CD4-positive, alpha-beta T cell treated with Interleukin-15 for 4 hours (primary cell): ENCODE measurements at regions not wholly inside any gene's neighbourhood (a gene's known extent, or its start where the extent isn't known, plus 50 kb on each side); places are given as distances from the start of the nearest gene placed in this dataset.
"Not testable (repeated sequence)": the region's sequence is repeated elsewhere in the genome, so short reads cannot be mapped to it uniquely, and the experiment has no call there.

Source experiments
- DNase-seq: peaks from one replicate; pipeline ENCODE4 v3.0.0-alpha.2; 2020; ENCODE audit warnings: low spot score

DNA sequence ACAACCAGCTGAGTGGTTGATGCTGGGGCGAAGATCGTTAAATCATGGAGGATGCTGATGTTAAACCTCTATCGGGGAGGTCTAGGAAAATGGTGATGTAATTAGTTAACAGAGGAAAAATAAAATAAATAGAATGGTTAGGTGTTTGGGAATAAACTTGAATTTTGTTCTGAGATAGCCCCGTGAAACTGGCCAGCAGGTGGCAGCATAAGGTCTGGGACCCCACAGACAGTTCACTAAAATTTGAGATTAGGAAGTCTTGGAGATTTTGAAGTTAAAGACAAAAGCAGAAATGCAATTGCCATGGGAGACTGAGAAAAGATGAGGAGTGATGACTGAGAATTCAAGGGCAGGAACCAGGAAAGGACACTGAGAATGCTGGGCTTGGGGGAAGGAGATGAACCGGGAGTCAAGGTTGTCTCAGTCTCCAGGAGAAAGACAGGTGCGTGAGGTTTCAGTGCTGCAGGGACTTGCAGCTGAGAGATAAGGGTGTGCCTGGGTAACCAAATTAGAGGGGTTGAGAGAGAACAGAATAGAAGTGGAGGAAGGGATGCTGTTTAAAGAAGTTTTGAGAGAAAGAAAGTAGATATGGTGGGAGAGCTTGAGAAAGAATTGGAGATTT, 248.0 kb downstream of the ZNF92 start:
- peak; percentile 16 for DNase-seq

DNA sequence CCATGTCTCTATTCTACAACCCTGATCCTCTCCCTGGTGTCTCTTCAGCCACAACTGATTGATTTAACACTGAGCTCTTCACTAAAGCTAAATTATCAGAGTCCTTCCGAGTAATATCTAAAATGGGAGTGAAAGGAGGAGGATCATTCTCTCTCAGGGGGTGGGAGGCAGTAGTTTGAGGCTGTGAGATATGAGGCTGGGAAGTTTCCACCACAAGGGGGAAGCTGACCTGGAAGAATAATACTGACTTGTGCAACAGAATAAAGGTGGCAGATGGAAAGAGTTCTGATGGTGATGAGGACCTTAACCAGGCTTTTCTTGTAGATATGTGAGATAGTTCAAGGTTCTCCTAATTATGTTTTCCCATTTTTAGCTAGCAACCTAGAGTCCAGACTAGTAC, 241.6 kb upstream of the VKORC1L1 start:
- DNase-seq, result not testable (repeated sequence)

DNA sequence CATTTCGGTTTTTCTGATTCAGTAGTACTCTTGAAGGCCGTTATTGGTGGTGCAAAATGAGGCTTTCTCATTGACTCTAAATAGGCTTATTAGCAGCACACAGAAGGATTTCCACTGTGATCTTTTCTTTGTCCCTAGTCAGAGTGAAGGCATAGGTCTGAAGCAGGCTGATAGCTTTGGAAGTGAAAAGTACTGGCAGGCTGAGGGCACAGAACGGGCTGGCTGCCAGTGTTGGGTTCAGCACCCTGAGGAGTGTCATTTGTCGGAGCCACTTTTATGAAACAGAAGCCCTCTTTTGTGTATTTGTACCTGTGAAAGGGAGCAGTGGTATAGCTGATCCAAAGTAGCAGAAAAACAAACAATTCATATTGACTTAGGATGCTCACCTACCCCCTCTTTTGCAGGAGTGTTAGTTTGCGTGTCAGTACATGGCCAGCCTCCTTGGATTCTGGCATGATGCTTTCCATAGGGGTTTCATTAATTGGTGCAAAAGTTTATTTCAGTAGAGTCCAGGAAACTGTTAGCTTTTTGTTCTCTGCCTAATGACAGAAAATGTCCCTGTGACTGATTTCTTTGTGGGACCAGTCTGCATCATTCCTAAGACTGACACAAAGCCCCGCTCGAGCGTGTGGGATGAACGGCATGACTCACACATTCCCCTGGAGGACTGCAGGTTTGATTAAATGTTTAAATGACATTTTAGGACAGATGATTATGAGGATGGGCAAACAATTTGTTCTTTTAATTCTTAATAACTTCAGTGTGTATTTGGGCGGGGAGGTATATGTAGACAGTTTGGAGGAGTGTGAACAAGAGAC, 239.1 kb upstream of the VKORC1L1 start:
- DNase-seq, result not testable (repeated sequence)

- DNase-seq, result not testable (repeated sequence)
Observed at GRCh38 chr7:65638918-65639317, 234.0 kb upstream of the VKORC1L1 start.

- not testable (repeated sequence) for DNase-seq
Observed at GRCh38 chr7:65639717-65640116, 233.2 kb upstream of the VKORC1L1 start.

DNA sequence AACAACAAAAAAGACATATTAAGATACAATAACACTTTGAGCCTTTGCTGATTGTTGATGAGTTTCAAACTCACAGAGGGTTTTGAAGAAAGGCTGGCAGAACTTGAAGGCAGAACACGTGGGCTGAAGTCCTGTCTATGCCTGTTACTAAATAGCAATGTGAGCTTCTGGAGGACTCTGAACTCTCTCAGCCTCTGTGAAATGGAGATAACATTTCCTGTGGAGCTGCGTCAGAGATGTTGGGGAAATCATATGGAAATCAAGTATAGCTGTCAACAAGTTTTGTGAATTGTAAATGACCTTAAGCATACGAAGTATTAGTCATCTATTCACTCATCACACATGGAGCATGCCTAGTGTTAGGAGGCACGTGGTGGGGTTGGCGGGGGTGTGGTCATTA, 229.4 kb upstream of the VKORC1L1 start:
- not testable (repeated sequence) for DNase-seq

DNA sequence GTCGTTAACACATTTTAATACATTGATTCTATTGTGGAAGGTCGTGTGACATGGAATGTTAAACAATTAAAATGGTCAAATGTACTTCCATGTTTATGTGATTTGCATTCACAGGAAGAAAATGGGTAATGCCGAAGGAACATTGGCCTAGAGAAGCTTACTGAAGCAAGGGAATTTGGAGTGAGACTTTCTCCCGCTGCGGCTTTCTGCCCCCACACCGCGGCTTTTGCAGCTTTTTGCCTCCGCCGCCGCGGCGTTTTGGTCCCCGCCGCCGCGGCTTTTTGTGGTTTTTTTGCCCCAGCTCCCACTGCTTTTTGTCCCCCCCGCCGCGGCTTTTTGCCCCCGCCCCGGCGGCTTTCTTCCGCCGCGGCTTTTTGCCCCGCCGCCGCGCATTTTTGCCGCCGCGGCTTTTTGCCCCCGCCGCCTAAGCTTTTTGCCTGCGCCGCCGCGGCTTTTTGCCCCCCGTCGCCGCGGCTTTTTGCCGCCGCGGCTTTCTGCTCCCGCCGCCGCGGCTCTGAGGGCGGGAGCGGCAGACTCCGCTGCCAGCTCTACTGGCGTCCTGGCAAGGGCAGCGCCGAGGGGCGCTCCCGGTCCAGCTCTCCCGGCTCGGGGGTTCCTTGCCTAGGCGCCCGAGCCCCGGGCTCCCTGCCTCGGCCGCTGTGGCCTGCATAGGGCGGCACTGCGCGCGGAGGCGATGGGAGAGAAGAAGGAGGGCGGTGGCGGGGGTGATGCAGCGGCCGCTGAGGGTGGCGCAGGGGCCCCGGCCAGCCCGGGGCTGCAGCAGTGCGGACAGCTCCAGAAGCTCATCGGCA, 225.5 kb upstream of the VKORC1L1 start:
- DNase-seq, result not testable (repeated sequence)

GRCh38 chr7:65651174-65651573, 221.7 kb upstream of the VKORC1L1 start:
- not testable (repeated sequence) for DNase-seq

DNA sequence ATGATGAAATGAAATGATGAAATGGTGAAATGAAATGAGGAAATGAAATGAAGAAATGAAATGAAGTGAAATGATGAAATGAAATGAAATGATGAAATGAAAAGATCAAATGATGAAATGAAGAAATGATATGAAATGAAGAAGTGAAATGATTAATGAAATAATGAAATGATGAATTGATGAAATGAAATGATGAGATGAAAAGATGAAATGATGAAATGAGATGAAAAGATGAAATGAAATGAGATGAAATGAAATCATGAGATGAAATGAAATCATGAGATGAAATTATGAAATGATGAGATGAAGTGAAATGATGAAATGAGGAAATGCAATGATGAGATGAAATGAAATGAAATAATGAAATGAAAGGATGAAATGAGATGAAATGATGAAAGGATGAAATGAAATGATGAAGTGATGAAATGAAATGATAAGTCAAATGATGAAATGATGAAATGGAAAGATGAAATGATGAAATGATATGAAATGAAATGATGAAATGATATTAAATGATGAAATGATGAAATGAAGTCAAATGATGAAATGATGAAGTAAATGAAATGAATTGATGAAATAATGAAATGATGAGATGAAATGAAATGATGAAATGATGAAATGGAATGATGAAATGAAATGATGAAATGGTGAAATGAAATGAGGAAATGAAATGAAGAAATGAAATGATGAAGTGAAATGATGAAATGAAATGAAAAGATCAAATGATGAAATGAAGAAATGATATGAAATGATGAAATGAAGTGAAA, 220.9 kb upstream of the VKORC1L1 start:
- not testable (repeated sequence) for DNase-seq

GRCh38 chr7:65652669-65653068, 220.2 kb upstream of the VKORC1L1 start:
- DNase-seq, result not testable (repeated sequence)

DNA sequence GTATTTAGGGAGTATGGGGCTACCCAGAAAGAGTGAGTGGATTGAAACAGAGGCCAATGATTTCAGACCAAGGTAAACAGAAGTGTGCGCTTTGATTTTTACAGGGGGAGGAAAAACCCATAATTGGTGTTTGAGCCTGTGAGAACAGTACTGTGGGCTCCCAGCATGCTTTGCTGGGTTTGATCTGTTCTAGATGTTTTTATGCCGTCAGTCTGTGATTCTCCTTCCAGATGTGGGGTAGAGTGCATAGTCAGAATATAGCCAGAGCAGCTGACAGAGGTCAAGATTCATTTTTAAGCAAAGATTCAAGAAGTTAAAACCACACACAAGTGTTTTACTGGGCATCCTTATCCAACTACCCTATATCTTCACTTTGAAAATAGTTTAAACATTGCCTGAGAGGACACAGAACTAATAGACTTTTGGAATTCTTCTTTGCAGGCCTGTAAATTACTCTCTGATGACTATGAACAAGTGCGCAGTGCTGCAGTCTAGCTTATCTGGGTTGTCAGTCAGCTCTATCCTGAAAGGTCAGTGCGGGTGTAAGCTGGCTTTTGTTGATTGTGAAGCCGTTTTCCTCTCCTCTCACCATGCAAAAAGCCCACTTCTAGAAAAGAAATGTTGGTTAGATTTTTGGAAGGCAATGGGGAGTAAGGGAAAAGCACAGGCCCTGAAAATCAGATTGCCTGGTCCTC, 216.2 kb upstream of the VKORC1L1 start:
- DNase-seq, result not testable (repeated sequence)

GRCh38 chr7:65683362-65683761, 189.5 kb upstream of the VKORC1L1 start:
- not testable (repeated sequence) for DNase-seq

GRCh38 chr7:65699026-65699714, 173.7 kb upstream of the VKORC1L1 start:
- DNase-seq, result not testable (repeated sequence)

GRCh38 chr7:65699715-65700356, 173.0 kb upstream of the VKORC1L1 start:
- not testable (repeated sequence) for DNase-seq

DNA sequence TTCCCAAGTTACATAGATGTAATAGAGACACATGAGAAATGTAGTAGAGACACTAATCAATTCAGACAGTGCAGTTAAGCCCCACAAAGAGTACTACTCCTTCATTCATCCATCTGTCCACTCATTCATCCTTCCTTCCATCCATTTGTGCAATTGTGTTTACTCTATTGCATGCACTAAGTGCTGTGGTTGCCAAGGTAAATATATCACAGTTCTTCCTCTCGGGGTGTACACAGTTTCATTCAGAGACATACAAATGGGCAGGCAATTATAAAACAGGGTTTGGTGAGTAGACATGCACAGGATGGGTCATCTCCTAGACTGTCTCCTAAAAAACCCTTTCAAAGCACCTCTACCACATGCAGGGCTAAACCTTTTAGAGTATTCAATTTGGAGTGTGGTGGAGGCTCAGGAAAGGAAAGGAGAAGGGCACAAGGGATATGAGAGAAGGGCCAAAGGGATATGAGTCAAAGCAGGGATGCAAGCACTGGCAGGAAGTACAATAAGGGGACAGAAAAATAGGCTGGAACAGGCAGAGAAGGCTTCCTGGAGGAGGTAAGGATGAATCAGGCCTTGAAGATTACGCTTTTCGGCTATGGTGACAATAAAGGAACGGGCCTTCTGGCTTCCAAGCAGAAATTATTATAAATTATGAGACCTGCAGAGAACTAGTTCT, 153.6 kb upstream of the VKORC1L1 start:
- DNase-seq, result not testable (repeated sequence)

DNA sequence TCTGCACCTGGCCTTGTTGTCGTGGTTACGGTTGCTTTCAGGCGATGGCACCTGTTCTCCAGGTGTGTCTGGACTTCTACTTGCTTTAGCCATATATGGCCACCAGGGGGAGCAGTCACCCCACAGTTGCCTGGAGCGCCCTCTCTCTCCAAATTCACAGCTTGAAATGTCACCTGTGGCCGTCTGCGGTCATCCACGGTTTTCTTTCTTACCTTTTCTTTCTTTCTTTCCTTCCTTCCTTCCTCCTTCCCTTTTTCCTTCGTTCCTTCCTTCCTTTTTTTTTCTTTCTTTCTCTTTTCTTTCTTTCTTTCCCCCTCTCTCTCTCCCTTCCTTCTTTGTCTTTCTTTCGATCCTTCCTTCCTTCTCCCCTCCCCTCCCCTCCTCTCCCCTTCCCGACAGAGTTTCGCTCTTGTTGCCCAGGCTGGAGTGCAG, 150.5 kb upstream of the VKORC1L1 start:
- DNase-seq, result peak; percentile 75

DNA sequence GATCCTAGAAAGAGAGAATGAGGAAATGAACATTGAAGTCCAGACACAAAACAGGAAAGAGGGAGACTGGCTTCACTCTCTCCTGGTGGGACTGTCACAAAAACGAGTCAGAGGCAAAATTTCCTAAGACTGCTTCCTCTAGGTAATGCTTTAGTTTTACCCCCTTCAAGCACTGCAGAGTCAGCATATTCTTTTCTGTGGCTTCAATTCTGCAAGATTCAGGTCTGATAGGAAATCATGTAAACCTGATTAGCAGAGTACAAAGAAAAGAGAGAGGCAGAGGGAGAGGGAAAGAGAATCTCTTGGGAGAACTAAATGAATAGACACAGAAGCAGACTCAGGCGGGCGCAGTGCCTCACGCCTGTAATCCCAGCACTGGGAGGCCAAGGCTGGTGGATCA, 145.7 kb upstream of the VKORC1L1 start:
- not testable (repeated sequence) for DNase-seq

DNA sequence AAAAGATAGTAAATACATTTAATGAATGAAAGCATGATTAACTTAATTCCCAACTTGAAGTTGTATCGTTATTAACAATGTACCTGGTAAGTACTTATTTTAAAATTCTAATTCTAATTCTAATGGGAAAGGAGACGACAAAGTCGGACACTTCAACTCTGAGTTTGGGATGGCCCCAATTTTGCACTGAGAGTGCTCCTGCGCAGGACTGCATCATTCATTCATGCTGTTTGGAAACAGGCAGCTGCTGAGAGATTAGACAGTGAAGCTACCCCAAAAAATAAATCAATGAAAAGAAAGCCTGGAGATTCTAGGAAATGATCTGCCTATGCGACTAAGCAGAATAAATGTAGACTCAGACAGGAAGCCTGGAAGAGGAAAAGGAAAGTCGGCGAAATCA, 141.7 kb upstream of the VKORC1L1 start:
- DNase-seq, result no peak

DNA sequence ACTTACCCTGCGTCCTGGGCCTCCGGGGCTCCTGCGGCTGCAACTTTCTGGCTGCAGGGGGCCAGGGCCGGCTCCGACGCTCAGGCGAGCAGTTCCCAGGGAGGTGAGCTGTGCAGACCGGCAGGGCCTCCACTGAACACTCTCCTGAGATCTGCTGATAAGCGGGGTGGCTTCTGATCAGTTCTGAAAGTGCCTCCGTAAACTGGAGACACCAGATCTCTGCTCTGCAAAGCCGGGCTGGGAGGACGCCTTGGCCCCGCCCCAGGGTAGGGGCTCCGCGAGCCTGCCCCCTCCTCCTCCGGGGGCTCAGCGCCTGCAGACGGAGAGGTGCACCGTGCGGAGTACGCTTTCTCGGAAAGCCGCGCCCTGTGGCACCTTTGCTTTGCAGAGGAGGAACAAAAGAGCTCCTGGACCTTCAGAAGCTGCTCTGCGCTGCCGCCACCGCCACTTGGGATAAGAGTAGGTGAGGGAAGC, 141.3 kb upstream of the VKORC1L1 start:
- DNase-seq, result no peak
